ENCODE measurements at regions not wholly inside any gene's neighbourhood (a gene's known extent, or its start where the extent isn't known, plus 50 kb on each side); places are given as distances from the start of the nearest gene placed in this dataset.

DNA sequence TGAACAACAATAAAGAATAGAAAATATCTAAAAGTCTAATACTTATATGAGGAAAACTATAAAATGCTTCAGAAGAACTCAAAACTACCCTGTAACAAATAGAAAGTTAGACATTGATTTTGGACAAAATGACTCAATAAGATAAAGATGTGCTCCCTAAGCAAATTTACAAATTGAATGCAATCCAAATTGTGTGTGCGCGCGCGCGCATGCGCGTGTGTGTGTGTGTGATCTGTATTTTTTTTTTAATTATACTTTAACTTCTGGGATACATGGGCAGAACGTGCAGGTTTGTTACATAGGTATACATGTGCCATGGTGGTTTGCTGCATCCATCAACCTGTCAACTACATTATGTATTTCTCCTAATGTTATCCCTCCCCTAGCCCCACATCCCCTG lies 320.8 kb upstream of the INTU start:
- TF ChIP-seq ZNF274 (IDR thresholded peaks at IDR 0.05; ENCODE audit: low read depth, low read length), result no peak
- TF ChIP-seq SUZ12 (IDR thresholded peaks at IDR 0.05; ENCODE audit: extremely low read depth, insufficient read depth, insufficient read length), result no peak
- no peak for TF ChIP-seq YY1 (IDR thresholded peaks at IDR 0.05; ENCODE audit: insufficient read depth, insufficient read length)
